ACHN (cell line): ENCODE measurements at regions not wholly inside any gene's neighbourhood (a gene's known extent, or its start where the extent isn't known, plus 50 kb on each side); places are given as distances from the start of the nearest gene placed in this dataset.
"Not testable (repeated sequence)": the region's sequence is repeated elsewhere in the genome, so short reads cannot be mapped to it uniquely, and the experiment has no call there.

Source experiments
- DNase-seq: peaks from one replicate; pipeline ENCODE4 v3.0.0-alpha.2; 2015
- in situ Hi-C: cut with HindIII; loops from 2 replicates; pipeline ENCODE4 v1.10.0; 2017; ENCODE audit warnings: low sequenced_read_pairs, low pct_ligation_motif_present, low pct_unique_long_range_greater_than_20kb

DNA sequence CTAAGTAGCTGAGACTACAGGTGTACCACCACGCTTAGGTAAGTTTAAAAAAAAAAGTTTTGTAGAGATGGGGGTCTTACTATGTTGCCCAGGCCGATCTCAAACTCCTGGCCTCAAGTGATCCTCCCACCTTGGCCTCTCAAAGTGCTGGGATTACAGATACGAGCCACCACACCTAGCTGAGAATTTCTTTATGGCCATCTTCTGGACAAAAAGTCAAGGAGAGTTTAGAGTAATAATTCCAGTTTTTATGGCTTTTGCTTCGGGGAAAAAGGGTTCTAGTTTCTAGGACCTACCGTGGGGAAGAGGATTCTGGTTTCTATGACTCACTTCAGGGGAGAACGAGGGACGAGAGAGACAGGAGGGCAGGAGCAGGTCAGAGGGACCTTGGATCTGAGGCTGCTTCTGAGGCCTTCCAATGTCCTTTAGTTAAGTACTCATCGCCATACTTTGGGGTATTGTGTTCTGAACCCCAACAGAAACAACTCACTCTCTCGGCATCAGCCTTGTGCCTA is 69.3 kb upstream of the IER3 start:
- DNase-seq = no peak
- in situ Hi-C loops = no loop called here

DNA sequence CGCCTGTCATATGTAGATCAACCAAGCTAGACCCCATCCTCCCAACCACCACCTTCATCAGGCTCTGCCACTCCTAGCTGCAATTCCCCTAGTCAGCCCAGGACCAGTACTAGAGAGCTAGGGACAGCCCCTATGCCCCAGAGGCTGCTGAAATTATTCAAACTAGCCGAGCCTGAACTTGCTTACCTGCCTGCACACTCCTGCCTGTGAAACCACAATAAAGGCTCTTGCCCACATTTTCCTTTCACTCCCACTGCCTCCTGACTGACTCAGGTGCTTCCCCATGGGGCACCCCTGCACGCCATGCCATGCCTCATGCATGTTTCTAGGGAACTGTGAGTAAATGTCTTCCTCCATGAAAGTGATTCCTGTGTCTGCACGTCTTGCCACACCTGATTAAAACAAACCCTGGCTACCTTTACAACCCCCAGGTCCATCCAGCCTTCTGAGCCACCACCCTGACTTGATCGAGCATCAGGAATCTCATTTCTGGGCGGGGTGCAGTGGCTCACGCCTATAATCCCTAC is 66.5 kb upstream of the IER3 start:
- in situ Hi-C loops = no loop called here
- DNase-seq = no peak

DNA sequence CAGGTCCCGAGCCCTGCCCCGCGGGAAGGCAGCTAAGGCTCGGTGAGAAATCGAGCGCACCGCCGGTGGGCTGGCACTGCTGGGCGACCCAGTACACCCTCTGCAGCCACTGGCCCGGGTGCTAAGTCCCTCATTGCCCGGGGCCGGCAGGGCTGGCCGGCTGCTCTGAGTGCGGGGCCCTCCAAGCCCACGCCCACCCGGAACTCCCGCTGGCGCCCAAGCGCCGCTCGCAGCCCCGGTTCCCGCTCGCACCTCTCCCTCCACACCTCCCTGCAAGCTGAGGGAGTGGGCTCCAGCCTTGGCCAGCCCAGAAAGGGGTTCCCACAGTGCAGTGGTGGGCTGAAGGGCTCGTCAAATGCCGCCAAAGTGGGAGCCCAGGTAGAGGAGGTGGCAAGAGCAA is 63.2 kb upstream of the IER3 start:
- DNase-seq, in situ Hi-C loops: not testable (repeated sequence)

DNA sequence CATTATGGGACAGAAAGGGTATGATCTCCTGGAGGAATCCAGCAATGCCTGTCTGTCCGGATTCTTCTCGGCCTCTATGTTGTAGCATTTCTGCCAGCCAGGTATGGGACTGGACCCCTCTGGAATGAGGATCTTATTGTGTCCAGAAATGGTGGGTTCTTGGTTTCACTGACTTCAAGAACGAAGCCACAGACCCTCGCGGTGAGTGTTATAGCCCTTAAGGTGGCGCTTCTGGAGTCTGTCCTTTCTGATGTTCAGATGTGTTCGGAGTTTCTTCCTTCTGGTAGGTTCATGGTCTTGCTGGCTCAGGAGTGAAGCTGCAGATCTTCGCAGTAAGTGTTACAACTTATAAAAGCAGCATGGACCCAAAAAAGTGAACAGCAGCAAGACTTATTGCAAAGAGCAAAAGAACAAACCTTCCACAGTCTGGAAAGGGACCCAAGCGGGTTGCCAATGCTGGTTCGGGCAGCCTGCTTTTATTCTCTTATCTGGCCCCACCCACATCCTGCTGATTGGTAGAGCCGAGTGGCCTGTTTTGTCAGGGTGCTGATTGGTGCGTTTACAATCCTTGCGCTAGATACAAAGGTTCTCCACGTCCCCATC is 62.3 kb upstream of the IER3 start:
- in situ Hi-C loops = no loop called here
- no peak for DNase-seq

DNA sequence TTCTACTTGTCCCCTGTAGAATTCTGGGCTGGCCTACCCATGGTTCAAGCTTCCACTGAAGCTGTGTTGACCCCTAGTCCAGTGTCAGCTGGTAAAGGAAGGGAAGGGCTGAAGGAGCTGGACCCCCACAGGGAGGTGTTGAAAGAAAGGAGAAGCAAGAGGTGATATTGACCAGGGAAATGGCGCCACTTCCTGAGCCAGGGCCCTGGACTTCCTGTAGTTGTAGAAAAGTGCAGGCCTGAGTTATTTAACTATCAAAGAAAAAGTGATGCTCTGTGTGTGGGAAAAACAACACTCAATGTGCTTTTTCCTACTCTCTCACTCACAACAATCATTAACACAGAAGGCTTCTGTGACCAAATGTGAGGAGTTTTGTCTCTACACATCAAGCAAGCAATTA is 60.0 kb upstream of the IER3 start:
- no peak for DNase-seq
- in situ Hi-C loops = no loop called here

DNA sequence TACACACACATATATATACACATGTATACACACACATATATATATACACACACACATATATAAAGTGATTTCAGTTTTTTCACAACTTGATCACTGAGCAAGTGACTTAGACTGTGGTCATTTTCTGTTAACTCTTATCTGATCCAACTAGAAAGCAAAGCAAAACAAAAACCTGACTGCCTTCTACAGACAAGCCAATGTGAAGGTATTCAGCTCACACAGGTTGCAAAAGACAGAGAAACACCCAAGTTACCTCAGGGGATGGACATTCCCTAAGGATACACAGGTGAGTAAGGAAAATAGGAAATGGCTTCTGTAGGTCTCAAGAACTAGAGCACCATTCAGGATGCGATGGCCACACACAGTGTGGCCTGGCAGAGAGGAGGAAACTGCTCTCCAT is 58.4 kb upstream of the IER3 start:
- in situ Hi-C loops = no loop called here
- DNase-seq = no peak

DNA sequence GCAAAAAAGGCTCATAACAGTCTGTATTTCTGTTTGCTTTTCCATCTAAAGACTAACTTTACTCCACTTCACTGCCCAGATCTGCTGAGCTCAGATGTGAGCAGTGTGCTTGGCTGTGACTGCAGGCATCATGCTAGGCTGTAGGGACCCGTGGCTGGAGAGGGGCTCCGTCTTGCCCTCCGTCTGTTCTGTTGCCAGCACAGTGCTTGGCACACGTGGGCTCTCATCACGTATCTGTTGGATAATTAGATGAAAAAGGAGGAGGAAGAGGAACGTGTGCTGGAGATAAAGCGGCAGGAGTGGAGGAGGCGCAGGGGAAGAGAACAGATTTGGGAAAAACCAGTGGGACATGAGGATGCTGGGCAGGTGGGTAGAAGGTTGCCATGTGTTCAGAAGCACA is 57.6 kb upstream of the IER3 start:
- DNase-seq = no peak
- in situ Hi-C loops = no loop called here

DNA sequence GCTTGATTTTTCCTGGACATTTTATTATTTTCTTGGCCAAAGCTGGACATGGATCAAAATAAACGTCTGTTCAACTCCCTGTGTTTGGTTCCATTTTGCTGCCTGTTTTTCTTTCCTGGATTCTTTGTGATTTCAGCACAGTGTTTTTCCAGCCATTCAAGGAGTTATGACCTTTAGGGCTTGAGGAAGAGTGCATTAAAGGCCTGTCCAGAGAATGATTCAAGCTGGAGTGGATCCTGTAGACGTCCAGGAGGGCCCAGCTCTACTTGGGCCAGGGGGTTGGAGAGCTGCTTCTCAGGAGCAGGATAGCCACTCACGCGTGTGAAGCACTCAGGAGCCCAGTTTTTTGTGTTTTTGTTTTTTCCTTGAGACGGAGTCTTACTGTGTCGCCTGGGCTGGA is 56.5 kb upstream of the IER3 start:
- DNase-seq = no peak
- in situ Hi-C loops = no loop called here

DNA sequence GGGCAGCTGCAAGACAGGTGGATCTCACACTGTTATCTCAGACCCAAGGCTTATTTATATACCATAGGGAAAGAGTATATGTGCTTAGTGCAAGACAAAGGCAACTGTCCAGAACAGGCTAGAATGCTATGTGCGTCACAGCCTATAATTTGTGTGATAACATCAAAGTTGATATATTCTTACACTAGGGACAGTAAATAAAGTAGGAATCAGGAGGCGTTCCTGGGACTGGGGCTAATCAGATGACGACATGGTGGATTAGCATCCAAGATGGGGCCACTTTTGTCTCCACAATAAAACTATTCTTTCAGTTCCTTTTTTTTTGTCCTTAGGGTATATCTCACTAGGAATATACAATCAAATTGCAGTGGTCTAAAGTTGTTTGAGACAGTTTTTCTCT is 54.9 kb upstream of the IER3 start:
- DNase-seq = no peak
- in situ Hi-C loops = no loop called here

DNA sequence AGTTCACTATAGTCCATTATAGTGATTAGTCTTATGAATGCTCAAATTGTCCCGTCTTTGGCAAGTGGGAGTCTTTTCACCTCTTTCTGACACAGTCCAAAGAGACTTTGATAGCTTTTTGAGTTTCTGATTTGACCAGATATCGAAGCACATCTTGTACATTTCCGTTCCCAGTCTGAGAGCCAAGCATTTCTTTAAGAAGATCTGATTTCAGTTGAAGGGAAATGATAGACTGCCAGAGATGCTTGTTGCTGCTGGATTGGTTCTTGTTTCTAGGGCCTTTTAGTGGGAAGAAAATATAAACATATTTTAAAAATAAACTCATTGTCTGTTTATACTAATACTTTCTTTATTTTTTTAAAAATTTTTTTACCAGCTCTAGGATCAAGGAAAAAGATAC is 54.1 kb upstream of the IER3 start:
- DNase-seq = no peak
- in situ Hi-C loops = no loop called here

DNA sequence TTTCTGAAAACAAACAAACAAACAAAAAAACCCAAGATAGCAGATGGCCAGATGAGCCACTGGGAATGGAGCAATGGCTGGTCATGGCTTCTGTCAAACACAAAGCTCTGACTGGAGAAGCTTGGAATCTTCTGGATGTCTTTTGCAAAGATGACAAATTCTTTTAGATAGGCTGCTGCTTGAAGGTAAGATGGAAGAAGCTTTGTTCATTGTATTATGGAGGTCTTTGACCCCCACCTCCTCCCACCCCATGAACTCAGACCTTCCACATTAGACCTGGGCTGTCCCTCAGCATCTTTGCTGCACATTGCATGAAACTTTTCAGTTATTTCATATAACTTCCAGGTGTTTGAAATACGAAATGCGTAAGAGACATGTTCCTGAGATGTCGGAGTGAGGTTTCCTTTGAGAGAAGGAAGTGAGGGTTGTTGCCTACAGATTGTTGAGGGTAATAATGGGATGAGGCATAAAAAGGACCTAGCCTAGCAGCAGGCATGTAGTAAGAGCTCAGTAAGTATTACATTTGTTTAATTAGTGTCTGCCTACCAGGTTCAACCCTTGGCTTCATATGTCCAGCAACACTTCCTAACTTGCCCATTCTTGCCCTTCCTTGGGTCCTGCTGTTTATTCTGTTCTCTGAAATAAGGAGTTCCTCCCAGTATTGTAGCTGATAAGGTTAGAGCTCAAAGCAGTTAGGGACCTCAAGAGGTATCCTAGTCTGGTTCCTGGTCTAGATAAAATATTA is 51.4 kb upstream of the IER3 start:
- in situ Hi-C loops = no loop called here

More for the DNA sequence above, 51.4 kb upstream of the IER3 start:
- DNase-seq = no peak
